Testis (tissue), 2 donors: ENCODE measurements at regions not wholly inside any gene's neighbourhood (a gene's known extent, or its start where the extent isn't known, plus 50 kb on each side); places are given as distances from the start of the nearest gene placed in this dataset.

Experiments
- DNase-seq: peaks from one replicate; pipeline ENCODE4 v3.0.0-alpha.2; 2019
- H3K27ac ChIP-seq, 2 donors: fragments of 200-600 bp; sonication (generic); one replicate each; pipeline ENCODE4 v1.5.1; 2019
- H3K27me3 ChIP-seq: fragments of 200-600 bp; sonication (generic); one replicate; pipeline ENCODE4 v1.5.1; 2019
- H3K36me3 ChIP-seq: fragments of 200-600 bp; sonication (generic); one replicate; pipeline ENCODE4 v1.5.1; 2017; ENCODE audit warnings: low read depth; ENCODE audit errors: missing control alignments
- H3K4me1 ChIP-seq: fragments of 200-600 bp; sonication (generic); one replicate; pipeline ENCODE4 v1.5.1; 2019
- H3K4me3 ChIP-seq, 2 donors: fragments of 200-600 bp; sonication (generic); one replicate each; pipeline ENCODE4 v1.5.1; 2017 to 2019
- H3K9me3 ChIP-seq: fragments of 200-600 bp; sonication (generic); one replicate; pipeline ENCODE4 v1.5.1; 2017
- POLR2A ChIP-seq: fragments of 450-650 bp; IDR thresholded peaks from one replicate; pipeline ENCODE4 v1.6.1; 2017; ENCODE audit warnings: antibody characterized with exemption, mild to moderate bottlenecking, moderate library complexity
- WGBS, 2 donors: methylation state at CpG; one replicate each; pipeline ENCODE4 v1.1.5; 2018; 5-methylcytosine and 5-hydroxymethylcytosine counted together
- intact Hi-C: fragments of 100-400 bp; cut with DNase I; formaldehyde crosslinking; loops from one replicate; pipeline ENCODE4 v1.15.1; 2023; ENCODE audit warnings: low total_unique reads
- TF ChIP-seq, protein P1 (sequence below), 3 experiments: fragments of 450-650 bp in 2 of 3; fragments of 200-600 bp in 1 of 3; sonication (generic) in 1 of 3; IDR thresholded peaks; one replicate each; pipeline ENCODE4 v1.5.1; 2016 to 2019; ENCODE audit warnings: antibody characterized with exemption in 3 of 3, mild to moderate bottlenecking in 2 of 3, moderate library complexity in 1 of 3

- Histone ChIP-seq H3K4me1 (no peaks in the 10 kb centered on the region), H3K27me3 (no peaks in the 10 kb centered on the region), H3K27ac (no peak overlapping the region), H3K4me3 (no peak overlapping the region), H3K9me3 (no peaks in the 10 kb centered on the region), H3K36me3 (no peaks in the 10 kb centered on the region)
- intact Hi-C loops, result no loop called here
- TF ChIP-seq POLR2A, result no peak
- TF ChIP-seq, protein P1, sequence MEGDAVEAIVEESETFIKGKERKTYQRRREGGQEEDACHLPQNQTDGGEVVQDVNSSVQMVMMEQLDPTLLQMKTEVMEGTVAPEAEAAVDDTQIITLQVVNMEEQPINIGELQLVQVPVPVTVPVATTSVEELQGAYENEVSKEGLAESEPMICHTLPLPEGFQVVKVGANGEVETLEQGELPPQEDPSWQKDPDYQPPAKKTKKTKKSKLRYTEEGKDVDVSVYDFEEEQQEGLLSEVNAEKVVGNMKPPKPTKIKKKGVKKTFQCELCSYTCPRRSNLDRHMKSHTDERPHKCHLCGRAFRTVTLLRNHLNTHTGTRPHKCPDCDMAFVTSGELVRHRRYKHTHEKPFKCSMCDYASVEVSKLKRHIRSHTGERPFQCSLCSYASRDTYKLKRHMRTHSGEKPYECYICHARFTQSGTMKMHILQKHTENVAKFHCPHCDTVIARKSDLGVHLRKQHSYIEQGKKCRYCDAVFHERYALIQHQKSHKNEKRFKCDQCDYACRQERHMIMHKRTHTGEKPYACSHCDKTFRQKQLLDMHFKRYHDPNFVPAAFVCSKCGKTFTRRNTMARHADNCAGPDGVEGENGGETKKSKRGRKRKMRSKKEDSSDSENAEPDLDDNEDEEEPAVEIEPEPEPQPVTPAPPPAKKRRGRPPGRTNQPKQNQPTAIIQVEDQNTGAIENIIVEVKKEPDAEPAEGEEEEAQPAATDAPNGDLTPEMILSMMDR (IDR thresholded peaks at IDR 0.05), result no peak
- WGBS, 2 donors, result 89 to 100% methylated on average over 1 of the region's 1 CpG
- no peak for DNase-seq
Observed at GRCh38 chr12:28776220-28776619, 372.9 kb upstream of the FAR2 start.

DNA sequence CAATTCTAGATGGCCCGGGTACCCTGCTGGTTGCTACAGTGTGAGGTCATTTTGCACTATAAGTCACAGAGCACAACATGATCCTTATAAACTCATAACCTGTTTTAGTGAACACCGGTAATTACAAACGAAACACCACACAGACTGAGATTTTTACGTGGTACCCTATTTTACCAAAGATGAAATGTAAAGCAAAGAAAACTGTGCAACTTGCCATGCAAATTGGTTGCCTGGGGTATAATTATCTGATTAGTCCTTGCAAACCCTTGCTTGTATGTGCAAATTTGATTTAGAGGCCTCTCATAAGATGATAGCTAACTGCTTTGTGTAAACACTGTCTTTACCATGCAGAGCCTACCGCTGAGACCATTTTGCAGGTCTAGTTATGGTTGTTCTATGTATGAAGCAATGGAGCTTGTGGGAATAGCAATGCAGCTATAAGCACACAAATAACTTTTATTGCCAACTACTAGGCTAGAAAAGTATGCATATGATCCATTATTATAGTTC lies 372.1 kb upstream of the FAR2 start:
- WGBS, 2 donors, result 88 to 91% methylated on average over 5 of the region's 5 CpGs
- TF ChIP-seq POLR2A, result no peak
- TF ChIP-seq, protein P1 (IDR thresholded peaks at IDR 0.05), result no peak
- no peak overlapping the region for H3K27ac ChIP-seq
- intact Hi-C loops, result no loop called here
- H3K27me3 ChIP-seq, result no peaks in the 10 kb centered on the region
- H3K9me3 ChIP-seq, result no peaks in the 10 kb centered on the region
- DNase-seq, result no peak
- H3K36me3 ChIP-seq, result no peaks in the 10 kb centered on the region
- no peaks in the 10 kb centered on the region for H3K4me1 ChIP-seq
- H3K4me3 ChIP-seq, result no peak overlapping the region

DNA sequence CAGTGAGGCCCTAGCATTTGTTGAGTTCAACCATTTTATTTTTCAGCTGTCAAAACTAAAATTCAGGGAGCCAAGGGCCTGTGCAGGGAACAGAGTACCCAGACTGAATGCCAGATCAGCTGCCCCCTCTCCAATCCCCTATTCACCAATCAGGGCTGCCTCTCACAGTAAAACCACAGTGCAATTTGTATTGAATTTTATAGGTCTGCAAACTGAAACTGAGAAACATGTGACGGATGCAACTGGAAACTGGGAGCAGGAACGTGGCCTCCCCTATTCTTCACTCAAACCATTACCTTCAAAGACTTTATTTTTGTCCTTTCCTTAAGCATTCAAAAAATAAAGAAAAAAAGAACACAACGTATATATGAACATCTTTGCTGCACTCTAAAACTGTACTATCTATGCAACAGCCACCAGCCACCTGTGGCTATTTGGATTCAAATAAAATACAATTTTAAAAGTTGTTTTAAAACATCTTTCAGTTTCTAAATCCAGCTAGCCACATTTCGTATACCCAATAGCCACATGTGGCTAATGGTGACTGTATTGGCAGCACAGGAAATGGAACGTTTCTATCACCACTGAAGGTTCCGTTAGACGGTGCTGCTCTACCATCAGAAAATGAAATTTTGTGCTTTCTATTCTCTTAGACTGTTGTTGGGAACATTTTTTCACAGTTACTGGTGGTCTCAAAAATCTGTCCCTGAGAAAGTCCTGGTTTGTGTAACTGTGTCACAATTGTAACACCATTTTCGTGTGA lies 371.3 kb upstream of the FAR2 start:
- H3K27me3 ChIP-seq, result no peaks in the 10 kb centered on the region
- no peak overlapping the region for H3K4me3 ChIP-seq
- H3K9me3 ChIP-seq, result no peaks in the 10 kb centered on the region
- TF ChIP-seq, protein P1 (IDR thresholded peaks at IDR 0.05), result no peak
- no peak for TF ChIP-seq POLR2A
- H3K36me3 ChIP-seq, result no peaks in the 10 kb centered on the region
- WGBS, 2 donors, result 94 to 95% methylated on average over 8 of the region's 8 CpGs
- DNase-seq, result no peak
- intact Hi-C loops, result no loop called here
- no peak overlapping the region for H3K27ac ChIP-seq
- no peaks in the 10 kb centered on the region for H3K4me1 ChIP-seq

DNA sequence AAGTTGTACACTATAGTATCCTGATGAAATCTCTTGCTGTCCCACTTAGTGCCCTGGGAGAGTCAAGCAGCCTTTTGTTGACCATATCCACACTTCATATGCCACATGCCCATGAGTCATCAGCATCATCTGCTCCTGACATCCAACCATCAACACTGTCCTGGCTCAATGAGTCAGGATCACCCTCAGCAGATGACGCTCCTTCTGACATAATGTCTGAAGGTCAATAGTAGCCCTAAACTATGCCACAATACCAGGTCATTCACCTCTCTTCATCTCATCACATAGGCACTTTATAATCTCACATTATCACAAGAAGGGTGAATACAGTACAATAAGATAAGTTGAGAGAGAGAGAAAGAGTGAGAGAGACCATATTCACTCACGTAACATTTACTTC lies 369.0 kb upstream of the FAR2 start:
- intact Hi-C loops, result no loop called here
- WGBS, 2 donors, result 93 to 94% methylated on average over 2 of the region's 2 CpGs
- no peaks in the 10 kb centered on the region for H3K27me3 ChIP-seq
- DNase-seq, result no peak
- no peak for TF ChIP-seq POLR2A
- TF ChIP-seq, protein P1 (IDR thresholded peaks at IDR 0.05), result no peak
- no peak overlapping the region for H3K27ac ChIP-seq
- no peaks in the 10 kb centered on the region for H3K9me3 ChIP-seq
- H3K36me3 ChIP-seq, result no peaks in the 10 kb centered on the region
- no peaks in the 10 kb centered on the region for H3K4me1 ChIP-seq
- no peak overlapping the region for H3K4me3 ChIP-seq

- Histone ChIP-seq H3K36me3 (no peaks in the 10 kb centered on the region), H3K27ac (no peak overlapping the region), H3K4me1 (no peaks in the 10 kb centered on the region), H3K9me3 (no peaks in the 10 kb centered on the region), H3K27me3 (no peaks in the 10 kb centered on the region), H3K4me3 (no peak overlapping the region)
- intact Hi-C loops, result no loop called here
- TF ChIP-seq POLR2A, result no peak
- TF ChIP-seq, protein P1 (IDR thresholded peaks at IDR 0.05), result no peak
- 78 to 91% methylated on average over 4 to 5 of the region's 5 CpGs for WGBS, 2 donors
- DNase-seq, result no peak
Observed at GRCh38 chr12:28780960-28781359, 368.1 kb upstream of the FAR2 start.
